NT2/D1 (cell line): ENCODE measurements at regions not wholly inside any gene's neighbourhood (a gene's known extent, or its start where the extent isn't known, plus 50 kb on each side); places are given as distances from the start of the nearest gene placed in this dataset.

Experiments
- SUZ12 ChIP-seq: IDR thresholded peaks from 2 replicates; pipeline ENCODE4 v1.6.1; 2011; ENCODE audit not compliant: insufficient read length, insufficient read depth; ENCODE audit errors: extremely low read depth
- YY1 ChIP-seq: IDR thresholded peaks from 2 replicates; pipeline ENCODE4 v1.6.1; 2011; ENCODE audit not compliant: insufficient read length, insufficient read depth
- ZNF274 ChIP-seq: IDR thresholded peaks from 2 replicates; pipeline ENCODE4 v1.6.1; 2011; ENCODE audit warnings: mild to moderate bottlenecking, low read depth, low read length

DNA sequence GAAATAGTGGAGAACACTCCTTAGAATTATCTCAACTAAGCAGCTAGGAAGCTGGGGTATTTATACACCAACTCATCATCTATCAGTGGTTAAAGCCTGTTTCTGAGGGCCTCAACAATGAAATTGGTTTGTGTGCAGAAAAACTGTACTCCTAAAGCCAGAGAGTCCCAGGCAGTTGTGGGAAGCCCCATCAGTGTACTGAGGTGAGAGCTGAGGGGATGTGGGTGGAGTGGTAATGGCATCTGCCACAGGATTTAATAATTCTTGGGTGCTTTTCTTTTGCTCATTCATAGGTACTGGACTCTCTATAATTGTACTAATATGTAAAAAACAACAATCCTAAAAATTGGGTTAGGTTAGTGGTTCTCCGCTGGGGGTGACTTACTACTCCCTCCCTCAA is 267.5 kb downstream of the PTEN start:
- TF ChIP-seq ZNF274 (no peak), YY1 (no peak), SUZ12 (no peak)
